Testis (tissue), 2 donors: ENCODE measurements at regions not wholly inside any gene's neighbourhood (a gene's known extent, or its start where the extent isn't known, plus 50 kb on each side); places are given as distances from the start of the nearest gene placed in this dataset.

Experiments used
- POLR2A ChIP-seq: fragments of 450-650 bp; IDR thresholded peaks from one replicate; pipeline ENCODE4 v1.6.1; 2017; ENCODE audit warnings: antibody characterized with exemption, mild to moderate bottlenecking, moderate library complexity
- TF ChIP-seq, protein P1 (sequence below), 3 experiments: fragments of 450-650 bp in 2 of 3; fragments of 200-600 bp in 1 of 3; sonication (generic) in 1 of 3; IDR thresholded peaks; one replicate each; pipeline ENCODE4 v1.5.1; 2016 to 2019; ENCODE audit warnings: antibody characterized with exemption in 3 of 3, mild to moderate bottlenecking in 2 of 3, moderate library complexity in 1 of 3

DNA sequence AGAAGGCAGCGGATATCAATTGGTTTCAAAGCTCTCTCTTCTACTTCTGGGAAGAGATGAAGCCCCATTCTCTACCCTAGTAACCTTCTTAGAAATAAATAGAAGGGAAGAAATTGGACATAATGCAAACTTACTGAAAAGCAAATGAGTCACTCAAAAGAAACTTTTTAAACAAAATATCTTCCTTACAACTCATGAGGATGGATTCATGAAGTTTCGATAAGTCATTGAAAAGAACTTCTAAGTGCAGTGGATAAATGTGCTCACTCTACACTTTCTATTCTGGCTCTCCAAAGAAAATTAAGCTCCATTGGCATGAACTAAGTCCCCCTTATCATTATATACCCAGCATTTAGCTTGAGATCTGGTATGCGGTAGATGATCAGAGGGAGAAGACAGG lies 899.5 kb downstream of the RPS29 start:
- TF ChIP-seq, protein P1, sequence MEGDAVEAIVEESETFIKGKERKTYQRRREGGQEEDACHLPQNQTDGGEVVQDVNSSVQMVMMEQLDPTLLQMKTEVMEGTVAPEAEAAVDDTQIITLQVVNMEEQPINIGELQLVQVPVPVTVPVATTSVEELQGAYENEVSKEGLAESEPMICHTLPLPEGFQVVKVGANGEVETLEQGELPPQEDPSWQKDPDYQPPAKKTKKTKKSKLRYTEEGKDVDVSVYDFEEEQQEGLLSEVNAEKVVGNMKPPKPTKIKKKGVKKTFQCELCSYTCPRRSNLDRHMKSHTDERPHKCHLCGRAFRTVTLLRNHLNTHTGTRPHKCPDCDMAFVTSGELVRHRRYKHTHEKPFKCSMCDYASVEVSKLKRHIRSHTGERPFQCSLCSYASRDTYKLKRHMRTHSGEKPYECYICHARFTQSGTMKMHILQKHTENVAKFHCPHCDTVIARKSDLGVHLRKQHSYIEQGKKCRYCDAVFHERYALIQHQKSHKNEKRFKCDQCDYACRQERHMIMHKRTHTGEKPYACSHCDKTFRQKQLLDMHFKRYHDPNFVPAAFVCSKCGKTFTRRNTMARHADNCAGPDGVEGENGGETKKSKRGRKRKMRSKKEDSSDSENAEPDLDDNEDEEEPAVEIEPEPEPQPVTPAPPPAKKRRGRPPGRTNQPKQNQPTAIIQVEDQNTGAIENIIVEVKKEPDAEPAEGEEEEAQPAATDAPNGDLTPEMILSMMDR (IDR thresholded peaks at IDR 0.05) = no peak
- no peak for TF ChIP-seq POLR2A
